Neural crest cell (in vitro differentiated cells): ENCODE measurements at regions not wholly inside any gene's neighbourhood (a gene's known extent, or its start where the extent isn't known, plus 50 kb on each side); places are given as distances from the start of the nearest gene placed in this dataset.

Experiments
- DNase-seq: peaks from one replicate; pipeline ENCODE4 v3.0.0; 2021; ENCODE audit warnings: low read depth, mixed read lengths, low spot score
- H3K27ac Mint-ChIP-seq: one replicate; pipeline ENCODE4 v1.8.0; 2021; ENCODE audit warnings: mild to moderate bottlenecking, mixed read lengths; ENCODE audit not compliant: unreplicated experiment
- H3K27me3 Mint-ChIP-seq: 2 replicates; pipeline ENCODE4 v1.8.0; 2021; ENCODE audit warnings: low read depth, mild to moderate bottlenecking, mixed read lengths
- H3K36me3 Mint-ChIP-seq: 2 replicates; pipeline ENCODE4 v1.8.0; 2021; ENCODE audit warnings: low read depth, mild to moderate bottlenecking, mixed read lengths
- H3K4me1 Mint-ChIP-seq: 2 replicates; pipeline ENCODE4 v1.8.0; 2021; ENCODE audit warnings: mixed read lengths
- H3K4me3 Mint-ChIP-seq: one replicate; pipeline ENCODE4 v1.8.0; 2021; ENCODE audit warnings: mild to moderate bottlenecking, mixed read lengths
- H3K9me3 Mint-ChIP-seq: 2 replicates; pipeline ENCODE4 v1.8.0; 2021; ENCODE audit warnings: mixed read lengths
- CTCF ChIP-seq: fragments of 200-600 bp; sonication (generic); conservative IDR thresholded peaks from 2 replicates; pipeline ENCODE4 v1.5.0; 2021; ENCODE audit warnings: antibody characterized with exemption, mild to moderate bottlenecking

- Mint-ChIP-seq H3K27me3 (no peaks in the 10 kb centered on the region), H3K36me3 (no peaks in the 10 kb centered on the region), H3K4me3 (no peak overlapping the region), H3K4me1 (peaks cover 12% of the 10 kb centered on the region), H3K27ac (no peak overlapping the region), H3K9me3 (no peaks in the 10 kb centered on the region)
- DNase-seq: no peak
- no peak for TF ChIP-seq CTCF
Observed at GRCh38 chr2:181143790-181144300, 163.4 kb downstream of the UBE2E3 start.

DNA sequence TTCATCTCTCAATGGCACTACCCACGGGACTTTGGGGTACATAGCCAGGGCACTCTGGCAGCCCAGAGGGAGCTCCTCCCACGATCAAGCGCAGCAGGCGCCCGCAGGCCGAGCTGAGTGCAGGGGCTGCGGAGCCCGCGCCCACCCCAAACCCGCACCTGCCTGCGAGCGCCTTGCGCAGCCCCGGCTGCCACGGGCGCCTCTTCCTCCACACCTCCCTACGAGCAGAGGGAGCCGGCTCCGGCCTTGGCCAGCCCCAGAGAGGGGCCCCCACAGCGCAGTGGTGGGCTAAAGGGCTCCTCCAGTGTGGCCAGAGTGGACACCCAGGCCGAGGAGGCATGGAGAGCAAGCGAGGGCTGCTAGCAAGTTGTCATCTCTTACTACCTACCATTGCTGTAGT, 165.2 kb downstream of the UBE2E3 start:
- TF ChIP-seq CTCF: no peak
- H3K27me3 Mint-ChIP-seq: no peaks in the 10 kb centered on the region
- no peak overlapping the region for H3K27ac Mint-ChIP-seq
- DNase-seq: no peak
- no peaks in the 10 kb centered on the region for H3K36me3 Mint-ChIP-seq
- peaks cover 8% of the 10 kb centered on the region for H3K4me1 Mint-ChIP-seq
- no peaks in the 10 kb centered on the region for H3K9me3 Mint-ChIP-seq
- no peak overlapping the region for H3K4me3 Mint-ChIP-seq

GRCh38 chr2:181146171-181146570, 165.8 kb downstream of the UBE2E3 start:
- no peaks in the 10 kb centered on the region for H3K36me3 Mint-ChIP-seq
- H3K9me3 Mint-ChIP-seq: no peaks in the 10 kb centered on the region
- H3K4me3 Mint-ChIP-seq: no peak overlapping the region
- TF ChIP-seq CTCF: no peak
- no peak overlapping the region for H3K27ac Mint-ChIP-seq
- DNase-seq: no peak
- H3K27me3 Mint-ChIP-seq: no peaks in the 10 kb centered on the region
- H3K4me1 Mint-ChIP-seq: peaks cover 8% of the 10 kb centered on the region

GRCh38 chr2:181149056-181149455, 168.7 kb downstream of the UBE2E3 start:
- DNase-seq: no peak
- Mint-ChIP-seq H3K9me3 (no peaks in the 10 kb centered on the region), H3K27me3 (no peaks in the 10 kb centered on the region), H3K4me1 (peaks cover 11% of the 10 kb centered on the region), H3K36me3 (no peaks in the 10 kb centered on the region), H3K27ac (no peak overlapping the region), H3K4me3 (no peak overlapping the region)
- no peak for TF ChIP-seq CTCF

DNA sequence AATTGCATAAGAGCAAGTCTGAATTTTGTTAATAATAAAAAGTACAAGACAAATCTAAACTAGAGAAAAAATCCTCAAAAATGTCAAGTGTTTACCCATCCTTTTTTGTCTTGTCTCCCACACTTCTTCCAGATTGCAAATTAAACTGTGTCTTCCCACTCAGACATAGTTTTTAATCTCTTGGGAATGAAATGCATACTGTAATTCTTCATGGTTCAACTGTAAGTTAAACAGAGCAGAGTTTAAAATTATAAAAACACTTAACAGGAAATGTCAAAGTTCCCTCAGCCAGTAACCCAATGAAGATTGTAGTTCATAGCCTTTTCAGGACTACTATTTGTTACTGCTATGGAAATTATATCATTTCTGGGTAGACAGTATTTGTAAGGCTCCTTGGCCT, 171.8 kb downstream of the UBE2E3 start:
- Mint-ChIP-seq H3K4me3 (no peak overlapping the region), H3K27ac (peak overlapping the region; percentile 59), H3K27me3 (no peaks in the 10 kb centered on the region), H3K9me3 (peaks cover 4% of the 10 kb centered on the region), H3K36me3 (peaks cover 3% of the 10 kb centered on the region), H3K4me1 (peaks cover 7% of the 10 kb centered on the region)
- no peak for TF ChIP-seq CTCF
- no peak for DNase-seq

GRCh38 chr2:181152701-181153100, 172.3 kb downstream of the UBE2E3 start:
- Mint-ChIP-seq H3K27ac (no peak overlapping the region), H3K36me3 (peaks cover 3% of the 10 kb centered on the region), H3K4me1 (peaks cover 7% of the 10 kb centered on the region), H3K27me3 (no peaks in the 10 kb centered on the region), H3K9me3 (peaks cover 4% of the 10 kb centered on the region), H3K4me3 (no peak overlapping the region)
- DNase-seq: no peak
- TF ChIP-seq CTCF: no peak
